BE2C (cell line): ENCODE measurements at regions not wholly inside any gene's neighbourhood (a gene's known extent, or its start where the extent isn't known, plus 50 kb on each side); places are given as distances from the start of the nearest gene placed in this dataset.

Experiments used
- DNase-seq: peaks from one replicate; pipeline ENCODE4 v3.0.0-alpha.2; 2020
- H3K27me3 ChIP-seq: fragments of 250-450 bp; sonication (Bioruptor Pico); 2 replicates; pipeline ENCODE4 v1.5.1; 2020; ENCODE audit warnings: mild to moderate bottlenecking
- H3K36me3 ChIP-seq: fragments of 250-450 bp; sonication (Bioruptor Pico); 2 replicates; pipeline ENCODE4 v1.5.1; 2020; ENCODE audit warnings: mild to moderate bottlenecking
- H3K4me1 ChIP-seq: fragments of 250-450 bp; sonication (Bioruptor Pico); 2 replicates; pipeline ENCODE4 v1.5.1; 2020
- H3K4me3 ChIP-seq: 2 replicates; pipeline ENCODE4 v1.5.1; 2011; ENCODE audit warnings: low read depth, low read length
- H3K9me3 ChIP-seq: fragments of 250-450 bp; sonication (Bioruptor Pico); 2 replicates; pipeline ENCODE4 v1.5.1; 2020
- CTCF ChIP-seq: IDR thresholded peaks from 2 replicates; pipeline ENCODE4 v1.5.1; 2012; ENCODE audit warnings: mild to moderate bottlenecking, low read depth, low read length

- Histone ChIP-seq H3K27me3 (no peaks in the 10 kb centered on the region), H3K36me3 (no peaks in the 10 kb centered on the region), H3K4me3 (no peak overlapping the region), H3K4me1 (no peaks in the 10 kb centered on the region), H3K9me3 (no peaks in the 10 kb centered on the region; the same call in 1 of the 2 replicates)
- DNase-seq: no peak
- no peak for TF ChIP-seq CTCF
Observed at GRCh38 chr1:200336101-200336845, 73.6 kb downstream of the ZNF281 start.

DNA sequence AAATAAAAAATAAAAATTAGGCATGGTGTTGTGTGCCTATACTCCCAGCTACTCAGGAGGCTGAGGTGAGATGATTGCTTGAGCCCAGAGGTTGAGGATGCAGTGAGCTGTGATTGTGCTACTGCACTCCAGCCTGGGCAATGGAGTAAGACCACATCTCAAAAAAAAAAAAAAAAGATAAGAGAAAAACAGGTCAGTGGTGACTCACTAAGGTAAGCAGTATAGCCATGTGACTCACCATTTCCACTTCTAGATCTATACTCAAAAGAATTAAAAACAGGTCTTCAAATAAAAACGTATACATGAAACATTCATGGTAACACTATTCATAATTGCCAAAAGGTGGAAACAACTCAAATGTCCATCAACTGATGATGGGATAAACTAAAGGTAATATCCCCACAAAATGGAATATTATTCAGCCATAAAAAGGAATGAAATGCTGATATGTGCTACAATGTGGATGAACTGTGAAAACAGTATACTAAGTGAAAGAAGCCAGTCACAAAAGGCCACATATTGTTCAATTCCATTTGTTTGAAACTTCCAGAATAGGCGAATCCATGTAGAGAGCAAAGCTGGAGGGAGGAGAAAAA, 75.1 kb downstream of the ZNF281 start:
- DNase-seq: no peak
- no peak for TF ChIP-seq CTCF
- H3K4me1 ChIP-seq: no peaks in the 10 kb centered on the region

DNA sequence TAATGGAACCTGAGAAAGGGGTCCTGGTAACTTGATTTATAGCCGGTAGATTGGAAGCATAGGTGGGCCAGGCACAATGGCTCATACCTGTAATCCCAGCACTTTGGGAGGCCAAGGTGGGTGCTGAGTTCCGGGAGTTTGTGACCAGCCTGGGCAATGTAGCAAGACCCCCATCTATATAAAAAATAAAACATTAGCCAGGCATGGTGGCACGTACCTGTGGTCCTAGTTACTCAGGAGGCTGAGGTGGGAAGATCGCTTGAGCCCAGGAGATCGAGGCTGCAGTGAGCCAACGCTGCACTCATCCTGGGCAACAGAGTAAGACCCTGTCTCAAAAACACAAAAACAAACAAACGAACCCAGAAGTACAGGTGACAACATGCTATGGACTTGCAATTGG, 76.5 kb downstream of the ZNF281 start:
- H3K27me3 ChIP-seq: no peaks in the 10 kb centered on the region
- no peak overlapping the region for H3K4me3 ChIP-seq
- TF ChIP-seq CTCF: no peak
- no peaks in the 10 kb centered on the region for H3K4me1 ChIP-seq
- no peaks in the 10 kb centered on the region for H3K36me3 ChIP-seq
- no peaks in the 10 kb centered on the region; the same call in 1 of the 2 replicates for H3K9me3 ChIP-seq
- DNase-seq: no peak

More for the DNA sequence above, 75.1 kb downstream of the ZNF281 start:
- Histone ChIP-seq H3K4me3 (no peak overlapping the region), H3K27me3 (no peaks in the 10 kb centered on the region), H3K9me3 (no peaks in the 10 kb centered on the region; the same call in 1 of the 2 replicates), H3K36me3 (no peaks in the 10 kb centered on the region)

DNA sequence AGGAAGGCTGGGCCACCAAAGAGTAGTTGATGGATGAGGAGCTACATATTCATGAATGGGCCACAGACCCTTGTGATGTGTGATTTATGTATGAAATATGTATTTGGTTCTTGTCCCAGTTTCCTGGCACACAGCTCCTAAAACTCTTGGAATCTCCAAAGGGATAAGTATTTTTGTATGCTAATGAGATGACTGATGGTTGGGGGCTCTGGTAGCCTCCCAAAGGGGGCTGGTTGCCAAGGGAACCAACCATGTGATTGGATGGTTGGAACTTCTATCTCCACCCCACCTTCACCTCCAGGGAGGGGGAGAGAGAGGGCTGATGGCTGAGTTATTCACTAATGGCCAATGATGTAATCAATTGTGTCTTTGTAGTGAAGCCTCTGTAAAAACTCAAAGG, 77.1 kb downstream of the ZNF281 start:
- Histone ChIP-seq H3K36me3 (no peaks in the 10 kb centered on the region), H3K4me1 (no peaks in the 10 kb centered on the region), H3K9me3 (no peaks in the 10 kb centered on the region; the same call in 1 of the 2 replicates), H3K4me3 (no peak overlapping the region), H3K27me3 (no peaks in the 10 kb centered on the region)
- no peak for TF ChIP-seq CTCF
- DNase-seq: no peak

- Histone ChIP-seq H3K36me3 (no peaks in the 10 kb centered on the region), H3K9me3 (no peaks in the 10 kb centered on the region; the same call in 1 of the 2 replicates), H3K27me3 (no peaks in the 10 kb centered on the region; the same call in 1 of the 2 replicates), H3K4me1 (no peaks in the 10 kb centered on the region), H3K4me3 (no peak overlapping the region)
- no peak for DNase-seq
- no peak for TF ChIP-seq CTCF
Observed at GRCh38 chr1:200330741-200331428, 79.0 kb downstream of the ZNF281 start.
